A549 (cell line): ENCODE measurements at regions not wholly inside any gene's neighbourhood (a gene's known extent, or its start where the extent isn't known, plus 50 kb on each side); places are given as distances from the start of the nearest gene placed in this dataset.
A peak's percentile ranks its signal among the peaks of the same experiment; 100 is the strongest.

ENCODE experiments used
- ATAC-seq, 2 experiments: fragments of 200-7000 bp in 1 of 2; fragments of >200 bp in 1 of 2; cut with Nextera tagmentation in 1 of 2; cut with Tn5 transposase in 1 of 2; 3 replicates each; pipeline versions ENCODE4 v1.8.0 to v1.9.1; 2018 to 2020; ENCODE audit warnings: mild to moderate bottlenecking in 1 of 2, moderate library complexity in 1 of 2
- CTCF ChIA-PET: fragments of 300-600 bp; sonication (Branson Sonifier 250); formaldehyde crosslinking; extraction: SDS; loops from one replicate; lab custom pipeline; 2021; ENCODE audit warnings: antibody characterized with exemption, inconsistent platforms; lab: Yijun Ruan, JAX
- POLR2A ChIA-PET: fragments of 350-600 bp; formaldehyde crosslinking; extraction: SDS; loops from one replicate; lab custom pipeline; 2021; ENCODE audit warnings: antibody characterized with exemption, inconsistent platforms; lab: Yijun Ruan, JAX
- DNase-seq, 2 experiments: peaks; one replicate each; pipeline versions ENCODE4 v3.0.0 to v3.0.0-alpha.2; 2011 to 2016; ENCODE audit warnings: low read depth in 1 of 2, low spot score in 1 of 2
- FAIRE-seq: peaks from 2 replicates; lab custom pipeline; 2011; peaks lifted over from hg19 to GRCh38; lab: Jason Lieb, UNC
- H3K27ac ChIP-seq, 2 experiments: fragments of >200 bp; sonication (Bioruptor Twin); formaldehyde crosslinking; 3 replicates each; pipeline ENCODE4 v1.5.1; 2016 to 2017
- H3K4me1 ChIP-seq: fragments of >200 bp; sonication (Bioruptor Twin); formaldehyde crosslinking; 3 replicates; pipeline ENCODE4 v1.6.1; 2016
- H3K4me2 ChIP-seq: fragments of >200 bp; sonication (Bioruptor Twin); formaldehyde crosslinking; 3 replicates; pipeline ENCODE4 v1.6.1; 2016
- H3K4me3 ChIP-seq: fragments of >200 bp; sonication (Bioruptor Twin); formaldehyde crosslinking; 3 replicates; pipeline ENCODE4 v1.5.1; 2016
- H3K9me3 ChIP-seq: fragments of >200 bp; sonication (Bioruptor Twin); formaldehyde crosslinking; 3 replicates; pipeline ENCODE4 v1.6.1; 2016
- BHLHE40 ChIP-seq: IDR thresholded peaks from 2 replicates; pipeline ENCODE4 v1.6.1; 2012; ENCODE audit warnings: low read depth, low read length, inconsistent platforms
- CBX2 ChIP-seq: fragments of 200-600 bp; sonication (generic); IDR thresholded peaks from 2 replicates; pipeline ENCODE4 v1.6.1; 2016; ENCODE audit warnings: low read depth, mild to moderate bottlenecking, borderline replicate concordance
- CBX8 ChIP-seq: fragments of 200-600 bp; sonication (generic); IDR thresholded peaks from 2 replicates; pipeline ENCODE4 v1.6.1; 2016
- CEBPB ChIP-seq, 2 experiments: fragments of >200 bp in 1 of 2; sonication (Bioruptor Twin) in 1 of 2; formaldehyde crosslinking in 1 of 2; IDR thresholded peaks; 2 replicates each; pipeline ENCODE4 v1.6.1; 2012 to 2016
- CHD2 ChIP-seq: fragments of 150-350 bp; IDR thresholded peaks from 2 replicates; pipeline ENCODE4 v1.6.1; 2014; ENCODE audit warnings: low read length; ENCODE audit not compliant: partially characterized antibody
- CTCF ChIP-seq: fragments of >200 bp; sonication (Bioruptor Twin); formaldehyde crosslinking; IDR thresholded peaks from 3 replicates; pipeline ENCODE4 v1.5.1; 2016
- E2F6 ChIP-seq: IDR thresholded peaks from 2 replicates; pipeline ENCODE4 v1.6.1; 2012; ENCODE audit warnings: low read depth, borderline replicate concordance
- EHF ChIP-seq: fragments of 250-450 bp; sonication (Bioruptor Pico); IDR thresholded peaks from 2 replicates; pipeline ENCODE4 v1.5.0; 2020; ENCODE audit warnings: mild to moderate bottlenecking
- FOXS1 ChIP-seq: fragments of 250-450 bp; sonication (Bioruptor Pico); IDR thresholded peaks from 2 replicates; pipeline ENCODE4 v1.5.0; 2020; ENCODE audit warnings: mild to moderate bottlenecking, moderate library complexity
- HDAC2 ChIP-seq: fragments of 200-600 bp; sonication (generic); IDR thresholded peaks from 2 replicates; pipeline ENCODE4 v1.6.1; 2016
- HES2 ChIP-seq: fragments of >200 bp; sonication (Bioruptor Twin); formaldehyde crosslinking; IDR thresholded peaks from 2 replicates; pipeline ENCODE4 v1.6.1; 2016
- HMGXB4 ChIP-seq: fragments of 250-450 bp; sonication (Bioruptor Pico); IDR thresholded peaks from 2 replicates; pipeline ENCODE4 v1.5.0; 2021; ENCODE audit warnings: mild to moderate bottlenecking, moderate library complexity, borderline replicate concordance
- HOXA7 ChIP-seq: fragments of 250-450 bp; sonication (Bioruptor Pico); IDR thresholded peaks from 2 replicates; pipeline ENCODE4 v1.5.0; 2020; ENCODE audit warnings: mild to moderate bottlenecking, moderate library complexity
- HOXB13 ChIP-seq: fragments of 250-450 bp; sonication (Bioruptor Pico); IDR thresholded peaks from 2 replicates; pipeline ENCODE4 v1.5.0; 2020; ENCODE audit warnings: low read depth, mild to moderate bottlenecking, moderate library complexity
- JUN ChIP-seq, 2 experiments: fragments of >200 bp; sonication (Bioruptor Twin); formaldehyde crosslinking; IDR thresholded peaks; 2 replicates in 1 of 2; 3 replicates in 1 of 2; pipeline ENCODE4 v1.6.1; 2016 to 2017
- KDM5A ChIP-seq: fragments of 200-600 bp; sonication (generic); IDR thresholded peaks from 2 replicates; pipeline ENCODE4 v1.6.1; 2016; ENCODE audit warnings: antibody characterized with exemption, mild to moderate bottlenecking
- MAX ChIP-seq: IDR thresholded peaks from 2 replicates; pipeline ENCODE4 v1.6.1; 2012
- MAZ ChIP-seq: fragments of 150-350 bp; IDR thresholded peaks from 2 replicates; pipeline ENCODE4 v1.6.1; 2014; ENCODE audit warnings: antibody characterized with exemption, low read depth, low read length, borderline replicate concordance
- MYC ChIP-seq: IDR thresholded peaks from 2 replicates; pipeline ENCODE4 v1.6.1; 2012; ENCODE audit warnings: mild to moderate bottlenecking, inconsistent platforms, low read length, improper control_type of control experiment, borderline replicate concordance
- NPAS2 ChIP-seq: fragments of 250-450 bp; sonication (Bioruptor Pico); IDR thresholded peaks from 2 replicates; pipeline ENCODE4 v1.8.0; 2022; ENCODE audit warnings: mild to moderate bottlenecking, moderate library complexity, borderline replicate concordance
- POLR2AphosphoS2 ChIP-seq: conservative IDR thresholded peaks from 2 replicates; pipeline ENCODE4 v1.6.1; 2012; ENCODE audit warnings: low read length, improper control_type of control experiment, inconsistent platforms
- RAD21 ChIP-seq, 2 experiments: fragments of >200 bp in 1 of 2; sonication (Bioruptor Twin) in 1 of 2; formaldehyde crosslinking in 1 of 2; IDR thresholded peaks in 1 of 2; conservative IDR thresholded peaks in 1 of 2; 2 replicates in 1 of 2; 3 replicates in 1 of 2; pipeline ENCODE4 v1.6.1; 2012 to 2018; ENCODE audit warnings: inconsistent platforms in 1 of 2
- RARB ChIP-seq: fragments of 250-450 bp; sonication (Bioruptor Pico); IDR thresholded peaks from 2 replicates; pipeline ENCODE4 v1.8.0; 2021; ENCODE audit warnings: mild to moderate bottlenecking, moderate library complexity
- REST ChIP-seq: fragments of 200-600 bp; sonication (generic); IDR thresholded peaks from 2 replicates; pipeline ENCODE4 v1.6.1; 2016; ENCODE audit warnings: antibody characterized with exemption, mild to moderate bottlenecking, moderate library complexity
- SREBF2 ChIP-seq: fragments of 450-650 bp; IDR thresholded peaks from 2 replicates; pipeline ENCODE4 v1.6.1; 2014; ENCODE audit warnings: mild to moderate bottlenecking, moderate library complexity
- TFCP2L1 ChIP-seq: fragments of 250-450 bp; sonication (Bioruptor Pico); IDR thresholded peaks from 2 replicates; pipeline ENCODE4 v1.5.0; 2021; ENCODE audit warnings: mild to moderate bottlenecking
- USF2 ChIP-seq: fragments of 450-650 bp; IDR thresholded peaks from 2 replicates; pipeline ENCODE4 v1.6.1; 2014; ENCODE audit warnings: antibody characterized with exemption
- ZC3H11A ChIP-seq: fragments of 450-650 bp; IDR thresholded peaks from 2 replicates; pipeline ENCODE4 v1.6.1; 2014; ENCODE audit warnings: antibody characterized with exemption, mild to moderate bottlenecking
- ZSCAN20 ChIP-seq: fragments of 250-450 bp; sonication (Bioruptor Pico); IDR thresholded peaks from 2 replicates; pipeline ENCODE4 v1.8.0; 2022; ENCODE audit warnings: mild to moderate bottlenecking, moderate library complexity
- WGBS: methylation state at CpG from one replicate; pipeline ENCODE4 v1.1.6; 2017; ENCODE audit errors: missing lambda C conversion rate; 5-methylcytosine and 5-hydroxymethylcytosine counted together

- H3K27ac ChIP-seq = no peak overlapping the region
- no peak overlapping the region for H3K4me3 ChIP-seq
- FAIRE-seq = no peak
- POLR2A ChIA-PET = no interaction called here
- ATAC-seq = no peak
- no peak for DNase-seq
- 84% methylated on average over 6 of the region's 6 CpGs for WGBS
- CTCF ChIA-PET = no interaction called here
- H3K4me2 ChIP-seq = no peak overlapping the region
- H3K9me3 ChIP-seq = peaks cover 16% of the 10 kb centered on the region; the same call in 2 of the 3 replicates
- H3K4me1 ChIP-seq = peaks cover 28% of the 10 kb centered on the region
- no peak for TF ChIP-seq CBX2
- TF ChIP-seq CTCF = no peak
- no peak for TF ChIP-seq KDM5A
- no peak for TF ChIP-seq BHLHE40
- TF ChIP-seq E2F6 = no peak
- no peak for TF ChIP-seq MAX
- no peak for TF ChIP-seq MAZ
- no peak for TF ChIP-seq CHD2
- no peak for TF ChIP-seq HDAC2
- TF ChIP-seq ZC3H11A = no peak
- TF ChIP-seq SREBF2 = no peak
- TF ChIP-seq NPAS2 (CRISPR knock-in tag) = no peak
- TF ChIP-seq RARB = no peak
- no peak for TF ChIP-seq REST
- no peak for TF ChIP-seq CBX8
- no peak for TF ChIP-seq USF2
- TF ChIP-seq RAD21 (conservative IDR thresholded peaks at IDR 0.05 in 1 of 2, IDR thresholded peaks at IDR 0.05 in 1 of 2) = no peak
- TF ChIP-seq HOXA7 (CRISPR knock-in tag) = no peak
Observed at GRCh38 chr1:232139444-232139843, 490.5 kb downstream of the SIPA1L2 start.

GRCh38 chr1:232138044-232138443 is 491.9 kb downstream of the SIPA1L2 start:
- no peak for FAIRE-seq
- CTCF ChIA-PET = interaction anchor here (0.7 kb wide), 1 partner anchor 890 kb away, joined by 3 read pairs; no protein-coding TSS in a partner anchor
- POLR2A ChIA-PET = no interaction called here
- no peak for TF ChIP-seq ZSCAN20 (CRISPR knock-in tag)
- TF ChIP-seq TFCP2L1 (CRISPR knock-in tag) = no peak
- no peak for TF ChIP-seq JUN (IDR thresholded peaks at IDR 0.05)
- TF ChIP-seq MAZ = no peak
- no peak for TF ChIP-seq MYC
- TF ChIP-seq POLR2AphosphoS2 = no peak
- TF ChIP-seq E2F6 = no peak
- no peak for TF ChIP-seq HES2
- no peak for TF ChIP-seq HMGXB4
- TF ChIP-seq CEBPB (IDR thresholded peaks at IDR 0.05) = no peak
- no peak for TF ChIP-seq HOXB13 (CRISPR knock-in tag)
- no peak for TF ChIP-seq EHF (CRISPR knock-in tag)
- TF ChIP-seq FOXS1 (CRISPR knock-in tag) = no peak

More at GRCh38 chr1:232138044-232138443, 491.9 kb downstream of the SIPA1L2 start:
- H3K4me2 ChIP-seq = no peak overlapping the region
- no peak for DNase-seq
- no peak for ATAC-seq
- 90% methylated on average over 7 of the region's 7 CpGs for WGBS
- H3K27ac ChIP-seq = peak overlapping the region in 1 of 2 experiments; percentile 30; a peak in 1 of 6 replicates
- H3K4me3 ChIP-seq = no peak overlapping the region
- H3K9me3 ChIP-seq = peaks cover 16% of the 10 kb centered on the region; the same call in 2 of the 3 replicates
- peaks cover 14% of the 10 kb centered on the region for H3K4me1 ChIP-seq
